Upper lobe of left lung (tissue), 6 donors: ENCODE measurements at regions not wholly inside any gene's neighbourhood (a gene's known extent, or its start where the extent isn't known, plus 50 kb on each side); places are given as distances from the start of the nearest gene placed in this dataset.
"Not testable (repeated sequence)": the region's sequence is repeated elsewhere in the genome, so short reads cannot be mapped to it uniquely, and the experiment has no call there.

Source experiments
- ATAC-seq, 2 donors: fragments of 200-7000 bp; cut with Tn5 transposase; one replicate each; pipeline ENCODE4 v1.9.1; 2022; ENCODE audit warnings: mild to moderate bottlenecking in 2 of 2, moderate library complexity in 2 of 2; ENCODE audit not compliant: low FRiP score in 2 of 2
- DNase-seq, 2 donors: peaks; one replicate each; pipeline ENCODE4 v3.0.0-alpha.2; 2019 to 2020
- H3K27ac ChIP-seq, 4 donors: fragments of 200-600 bp; sonication (generic); one replicate each; pipeline ENCODE4 v1.5.1; 2016 to 2019
- H3K27me3 ChIP-seq, 4 donors: fragments of 200-600 bp; sonication (generic); one replicate each; pipeline ENCODE4 v1.5.1; 2017 to 2019
- H3K36me3 ChIP-seq, 4 donors: fragments of 200-600 bp; sonication (generic); one replicate each; pipeline ENCODE4 v1.5.1; 2016 to 2019
- H3K4me1 ChIP-seq, 4 donors: fragments of 200-600 bp; sonication (generic); one replicate each; pipeline ENCODE4 v1.5.1; 2018 to 2019
- H3K4me3 ChIP-seq, 4 donors: fragments of 200-600 bp; sonication (generic); one replicate each; pipeline ENCODE4 v1.5.1; 2017 to 2019; ENCODE audit warnings: mild to moderate bottlenecking in 2 of 4, moderate library complexity in 1 of 4
- H3K9me3 ChIP-seq, 4 donors: fragments of 200-600 bp; sonication (generic); one replicate each; pipeline ENCODE4 v1.5.1; 2018 to 2019
- EP300 ChIP-seq, 4 donors: sonication (generic); formaldehyde crosslinking; IDR thresholded peaks; one replicate each; pipeline ENCODE4 v1.5.1; 2017; ENCODE audit warnings: antibody characterized with exemption in 4 of 4, control low read depth in 2 of 4
- POLR2A ChIP-seq, 4 donors: fragments of 450-650 bp; IDR thresholded peaks; one replicate each; pipeline ENCODE4 v1.5.1; 2016 to 2017; ENCODE audit warnings: antibody characterized with exemption in 4 of 4, mild to moderate bottlenecking in 2 of 4
- POLR2AphosphoS5 ChIP-seq, 2 donors: sonication (generic); formaldehyde crosslinking; IDR thresholded peaks; one replicate each; pipeline ENCODE4 v1.5.1; 2017; ENCODE audit warnings: antibody characterized with exemption in 2 of 2
- WGBS, 2 donors: methylation state at CpG; one replicate each; pipeline ENCODE4 v1.1.5; 2017 to 2018; 5-methylcytosine and 5-hydroxymethylcytosine counted together
- TF ChIP-seq, protein P1 (sequence below), 6 experiments: fragments of 450-650 bp in 4 of 6; fragments of 200-600 bp in 2 of 6; sonication (generic) in 2 of 6; IDR thresholded peaks; one replicate each; pipeline ENCODE4 v1.5.1; 2016 to 2019; ENCODE audit warnings: antibody characterized with exemption in 6 of 6
- donor health status: DM: no; HTN: no; CAD: no; lungs with moderate emphysema.
- donor health status: DM: no; HTN: yes; CAD: no; lungs with severe emphysema.

DNA sequence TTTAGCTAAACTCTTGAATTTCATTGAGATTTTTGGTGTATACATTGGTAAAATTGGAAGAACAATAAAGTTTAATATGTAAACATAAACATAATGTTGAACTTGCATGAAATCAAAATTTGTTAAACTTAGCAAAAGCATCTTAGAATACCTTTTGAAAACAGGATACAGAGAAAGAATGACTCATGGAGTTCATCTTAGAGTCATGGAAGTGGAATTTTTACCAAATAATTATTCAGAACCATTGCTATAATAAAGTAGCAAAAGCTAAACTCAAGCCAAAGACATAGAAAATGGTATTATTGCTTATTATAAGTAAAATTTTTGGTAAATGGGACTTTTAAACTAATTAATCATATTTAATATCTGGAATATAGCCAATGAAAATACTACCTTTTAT is 841.6 kb upstream of the SLC39A10 start:
- no peaks in the 10 kb centered on the region for H3K27me3 ChIP-seq
- no peak for TF ChIP-seq POLR2A (IDR thresholded peaks at IDR 0.05)
- TF ChIP-seq POLR2AphosphoS5 (IDR thresholded peaks at IDR 0.05) = no peak
- no peak for TF ChIP-seq EP300 (IDR thresholded peaks at IDR 0.05)
- TF ChIP-seq, protein P1, sequence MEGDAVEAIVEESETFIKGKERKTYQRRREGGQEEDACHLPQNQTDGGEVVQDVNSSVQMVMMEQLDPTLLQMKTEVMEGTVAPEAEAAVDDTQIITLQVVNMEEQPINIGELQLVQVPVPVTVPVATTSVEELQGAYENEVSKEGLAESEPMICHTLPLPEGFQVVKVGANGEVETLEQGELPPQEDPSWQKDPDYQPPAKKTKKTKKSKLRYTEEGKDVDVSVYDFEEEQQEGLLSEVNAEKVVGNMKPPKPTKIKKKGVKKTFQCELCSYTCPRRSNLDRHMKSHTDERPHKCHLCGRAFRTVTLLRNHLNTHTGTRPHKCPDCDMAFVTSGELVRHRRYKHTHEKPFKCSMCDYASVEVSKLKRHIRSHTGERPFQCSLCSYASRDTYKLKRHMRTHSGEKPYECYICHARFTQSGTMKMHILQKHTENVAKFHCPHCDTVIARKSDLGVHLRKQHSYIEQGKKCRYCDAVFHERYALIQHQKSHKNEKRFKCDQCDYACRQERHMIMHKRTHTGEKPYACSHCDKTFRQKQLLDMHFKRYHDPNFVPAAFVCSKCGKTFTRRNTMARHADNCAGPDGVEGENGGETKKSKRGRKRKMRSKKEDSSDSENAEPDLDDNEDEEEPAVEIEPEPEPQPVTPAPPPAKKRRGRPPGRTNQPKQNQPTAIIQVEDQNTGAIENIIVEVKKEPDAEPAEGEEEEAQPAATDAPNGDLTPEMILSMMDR (IDR thresholded peaks at IDR 0.05) = no peak
- H3K27ac ChIP-seq = no peak overlapping the region
- ATAC-seq (no peak), DNase-seq (no peak)
- H3K9me3 ChIP-seq = no peaks in the 10 kb centered on the region
- no peak overlapping the region for H3K4me3 ChIP-seq
- H3K4me1 ChIP-seq = no peaks in the 10 kb centered on the region
- no peaks in the 10 kb centered on the region for H3K36me3 ChIP-seq

- DNase-seq = no peak
- Histone ChIP-seq H3K27ac (no peak overlapping the region), H3K4me1 (no peaks in the 10 kb centered on the region), H3K4me3 (no peak overlapping the region), H3K9me3 (no peaks in the 10 kb centered on the region), H3K36me3 (no peaks in the 10 kb centered on the region), H3K27me3 (no peaks in the 10 kb centered on the region)
- ATAC-seq = no peak
- WGBS, 2 donors = 56 to 64% methylated on average over 1 of the region's 1 CpG
- TF ChIP-seq, protein P1 (IDR thresholded peaks at IDR 0.05) = no peak
- TF ChIP-seq POLR2A (IDR thresholded peaks at IDR 0.05) = no peak
- TF ChIP-seq POLR2AphosphoS5 (IDR thresholded peaks at IDR 0.05) = no peak
- no peak for TF ChIP-seq EP300 (IDR thresholded peaks at IDR 0.05)
These were observed 854.4 kb upstream of the SLC39A10 start for GRCh38 chr2:194802589-194802988.

- not testable (repeated sequence) for DNase-seq, H3K4me1 ChIP-seq, H3K4me3 ChIP-seq, H3K36me3 ChIP-seq, ATAC-seq, H3K27ac ChIP-seq, H3K27me3 ChIP-seq, H3K9me3 ChIP-seq
- WGBS, 2 donors = 84 to 89% methylated on average over 2 of the region's 2 CpGs
These were observed 870.0 kb upstream of the SLC39A10 start for GRCh38 chr2:194787071-194787470.

DNA sequence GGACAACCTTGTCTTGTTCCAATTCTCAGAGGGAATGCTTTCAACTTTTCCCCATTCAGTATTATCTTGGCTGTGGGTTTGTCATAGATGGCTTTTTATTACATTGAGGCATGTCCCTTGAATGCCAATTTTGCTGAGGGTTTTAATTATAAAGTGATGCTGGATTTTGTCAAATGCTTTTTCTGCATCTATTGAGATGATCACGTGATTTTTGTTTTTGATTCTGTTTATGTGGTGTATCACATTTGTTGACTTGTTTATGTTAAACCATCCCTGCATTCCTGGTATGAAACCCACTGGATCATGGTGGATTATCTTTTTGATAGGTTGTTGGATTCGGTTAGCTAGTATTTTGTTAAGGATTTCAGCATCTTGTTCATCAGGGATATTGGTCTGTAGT is 885.6 kb upstream of the SLC39A10 start:
- H3K9me3 ChIP-seq, H3K27me3 ChIP-seq, H3K27ac ChIP-seq, H3K4me3 ChIP-seq, DNase-seq, H3K4me1 ChIP-seq, H3K36me3 ChIP-seq, ATAC-seq: not testable (repeated sequence)
- 78 to 83% methylated on average over 2 of the region's 2 CpGs for WGBS, 2 donors

- TF ChIP-seq, protein P1 (IDR thresholded peaks at IDR 0.05) = no peak
- TF ChIP-seq EP300 (IDR thresholded peaks at IDR 0.05) (no peak), POLR2AphosphoS5 (IDR thresholded peaks at IDR 0.05) (no peak), POLR2A (IDR thresholded peaks at IDR 0.05) (no peak)
- Histone ChIP-seq H3K4me1 (no peaks in the 10 kb centered on the region), H3K36me3 (no peaks in the 10 kb centered on the region), H3K27ac (no peak overlapping the region), H3K9me3 (no peaks in the 10 kb centered on the region), H3K27me3 (no peaks in the 10 kb centered on the region), H3K4me3 (no peak overlapping the region)
- ATAC-seq = no peak
- no peak for DNase-seq
These were observed 888.0 kb upstream of the SLC39A10 start for GRCh38 chr2:194769030-194769429.

DNA sequence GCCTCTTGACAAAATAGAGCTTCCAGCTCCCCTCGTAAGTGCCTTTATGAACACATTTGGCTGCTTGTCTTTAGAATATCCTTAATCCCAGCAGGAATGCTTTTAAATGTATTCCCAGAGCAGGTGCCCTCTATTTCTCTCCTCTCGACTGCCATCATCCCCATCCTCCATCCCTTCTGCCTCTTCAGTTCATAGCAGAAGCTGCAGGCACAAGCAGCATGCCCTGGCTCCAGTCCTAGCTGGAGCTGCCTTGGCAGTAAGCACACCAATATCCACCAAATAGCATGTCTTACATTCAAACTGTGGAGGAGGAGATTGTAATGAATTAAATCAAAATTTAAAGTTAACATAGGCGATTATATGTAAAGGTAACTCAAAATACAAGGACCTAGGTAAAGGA is 891.3 kb upstream of the SLC39A10 start:
- no peak overlapping the region for H3K27ac ChIP-seq
- no peaks in the 10 kb centered on the region for H3K4me1 ChIP-seq
- no peaks in the 10 kb centered on the region for H3K9me3 ChIP-seq
- WGBS, 2 donors = 63 to 74% methylated on average over 3 of the region's 3 CpGs
- TF ChIP-seq, protein P1 (IDR thresholded peaks at IDR 0.05) = no peak
- TF ChIP-seq POLR2A (IDR thresholded peaks at IDR 0.05) (no peak), EP300 (IDR thresholded peaks at IDR 0.05) (no peak), POLR2AphosphoS5 (IDR thresholded peaks at IDR 0.05) (no peak)
- H3K36me3 ChIP-seq = no peaks in the 10 kb centered on the region
- DNase-seq (no peak), ATAC-seq (no peak)
- no peak overlapping the region for H3K4me3 ChIP-seq
- H3K27me3 ChIP-seq = no peaks in the 10 kb centered on the region
